GM23248 (cell line): ENCODE measurements at regions not wholly inside any gene's neighbourhood (a gene's known extent, or its start where the extent isn't known, plus 50 kb on each side); places are given as distances from the start of the nearest gene placed in this dataset.

ENCODE experiments used
- DNase-seq: peaks from one replicate; pipeline ENCODE4 v3.0.0-alpha.2; 2015
- H2AFZ ChIP-seq: fragments of 200-600 bp; sonication (generic); 2 replicates; pipeline ENCODE4 v1.6.1; 2016; ENCODE audit warnings: antibody characterized with exemption
- H3F3A ChIP-seq: fragments of 200-600 bp; sonication (generic); 2 replicates; pipeline ENCODE4 v1.6.1; 2016; ENCODE audit warnings: mild to moderate bottlenecking, antibody characterized with exemption, mixed run types; ENCODE audit not compliant: insufficient read depth
- H3K27ac ChIP-seq: fragments of 200-600 bp; sonication (generic); 2 replicates; pipeline ENCODE4 v1.5.1; 2016; ENCODE audit warnings: mild to moderate bottlenecking
- H3K27me3 ChIP-seq: fragments of 200-600 bp; sonication (generic); replicated peaks from 2 replicates; pipeline ENCODE4 v1.6.1; 2016; ENCODE audit warnings: mild to moderate bottlenecking; ENCODE audit not compliant: insufficient read depth
- H3K36me3 ChIP-seq: fragments of 200-600 bp; sonication (generic); 2 replicates; pipeline ENCODE4 v1.6.1; 2016; ENCODE audit warnings: low read depth, mild to moderate bottlenecking
- H3K4me1 ChIP-seq: fragments of 200-600 bp; sonication (generic); 2 replicates; pipeline ENCODE4 v1.6.1; 2016; ENCODE audit warnings: mild to moderate bottlenecking; ENCODE audit not compliant: insufficient read depth
- H3K4me2 ChIP-seq: fragments of 200-600 bp; sonication (generic); one replicate; pipeline ENCODE4 v1.6.1; 2016; ENCODE audit warnings: mild to moderate bottlenecking; ENCODE audit not compliant: unreplicated experiment
- H3K4me3 ChIP-seq: fragments of 200-600 bp; sonication (generic); 2 replicates; pipeline ENCODE4 v1.5.1; 2016; ENCODE audit warnings: mild to moderate bottlenecking
- H3K79me2 ChIP-seq: fragments of 200-600 bp; sonication (generic); 2 replicates; pipeline ENCODE4 v1.6.1; 2016; ENCODE audit warnings: mild to moderate bottlenecking; ENCODE audit not compliant: insufficient read depth
- H3K9ac ChIP-seq: fragments of 200-600 bp; sonication (generic); 2 replicates; pipeline ENCODE4 v1.6.1; 2016; ENCODE audit warnings: mild to moderate bottlenecking
- H3K9me2 ChIP-seq: fragments of 200-600 bp; sonication (generic); 2 replicates; pipeline ENCODE4 v1.6.1; 2016; ENCODE audit warnings: mixed run types, mild to moderate bottlenecking, moderate library complexity; ENCODE audit not compliant: insufficient read depth
- H3K9me3 ChIP-seq: fragments of 200-600 bp; sonication (generic); one replicate; pipeline ENCODE4 v1.6.1; 2017; ENCODE audit warnings: low read depth
- H4K20me1 ChIP-seq: fragments of 200-600 bp; sonication (generic); 2 replicates; pipeline ENCODE4 v1.6.0; 2016; ENCODE audit not compliant: insufficient read depth
- EZH2 ChIP-seq: fragments of 200-600 bp; sonication (generic); IDR thresholded peaks from 2 replicates; pipeline ENCODE4 v1.6.1; 2018; ENCODE audit warnings: antibody characterized with exemption, mild to moderate bottlenecking; ENCODE audit not compliant: insufficient read depth, poor library complexity, severe bottlenecking
- EZH2phosphoT487 ChIP-seq: fragments of 200-600 bp; sonication (generic); IDR thresholded peaks from 2 replicates; pipeline ENCODE4 v1.6.1; 2018; ENCODE audit warnings: antibody characterized with exemption, moderate library complexity, mild to moderate bottlenecking, low read depth; ENCODE audit not compliant: insufficient read depth
- WGBS, 2 experiments: methylation state at CpG; one replicate each; pipeline ENCODE4 v1.1.6; 2015 to 2017; ENCODE audit warnings: low lambda C conversion rate in 2 of 2, low coverage in 1 of 2; ENCODE audit errors: missing lambda C conversion rate in 2 of 2; 5-methylcytosine and 5-hydroxymethylcytosine counted together
- in situ Hi-C: fragments of 300-500 bp; cut with MboI; formaldehyde crosslinking; loops from 2 replicates; pipeline ENCODE4 v1.15.0; 2020

- Histone ChIP-seq H3K27me3 (peaks cover 27% of the 10 kb centered on the region), H3K4me2 (no peak overlapping the region), H3F3A (no peaks in the 10 kb centered on the region), H4K20me1 (no peaks in the 10 kb centered on the region), H3K79me2 (no peaks in the 10 kb centered on the region), H2AFZ (no peak overlapping the region), H3K9me2 (no peaks in the 10 kb centered on the region), H3K9ac (no peak overlapping the region), H3K4me1 (no peaks in the 10 kb centered on the region), H3K9me3 (no peaks in the 10 kb centered on the region), H3K27ac (no peak overlapping the region), H3K4me3 (no peak overlapping the region), H3K36me3 (no peaks in the 10 kb centered on the region)
- WGBS, 2 experiments, result 30 to 34% methylated on average over 4 of the region's 4 CpGs
- DNase-seq, result no peak
- TF ChIP-seq EZH2phosphoT487 (no peak), EZH2 (no peak)
- in situ Hi-C loops, result no loop called here
These were observed 538.4 kb downstream of the PTPRC start for GRCh38 chr1:199177241-199177640.

GRCh38 chr1:199178646-199179045, 539.8 kb downstream of the PTPRC start:
- H3K79me2 ChIP-seq, result no peaks in the 10 kb centered on the region
- no peaks in the 10 kb centered on the region for H3K4me1 ChIP-seq
- H4K20me1 ChIP-seq, result no peaks in the 10 kb centered on the region
- no peak overlapping the region for H3K4me2 ChIP-seq
- DNase-seq, result no peak
- H3K27me3 ChIP-seq, result peaks cover 27% of the 10 kb centered on the region
- WGBS, 2 experiments, result 40 to 56% methylated on average over 2 of the region's 2 CpGs
- no peaks in the 10 kb centered on the region for H3F3A ChIP-seq
- in situ Hi-C loops, result no loop called here
- H3K4me3 ChIP-seq, result no peak overlapping the region
- H3K27ac ChIP-seq, result no peak overlapping the region
- no peaks in the 10 kb centered on the region for H3K9me2 ChIP-seq
- no peak overlapping the region for H3K9ac ChIP-seq
- H3K9me3 ChIP-seq, result no peaks in the 10 kb centered on the region
- TF ChIP-seq EZH2, result no peak
- TF ChIP-seq EZH2phosphoT487, result no peak
- no peak overlapping the region for H2AFZ ChIP-seq
- H3K36me3 ChIP-seq, result no peaks in the 10 kb centered on the region

- no peaks in the 10 kb centered on the region for H4K20me1 ChIP-seq
- H3F3A ChIP-seq, result no peaks in the 10 kb centered on the region
- H3K9ac ChIP-seq, result no peak overlapping the region
- no peaks in the 10 kb centered on the region for H3K9me2 ChIP-seq
- no peak overlapping the region for H3K4me2 ChIP-seq
- no peaks in the 10 kb centered on the region for H3K36me3 ChIP-seq
- H3K27ac ChIP-seq, result no peak overlapping the region
- H3K27me3 ChIP-seq, result peaks cover 11% of the 10 kb centered on the region; the same call in 1 of the 2 replicates
- no peaks in the 10 kb centered on the region for H3K79me2 ChIP-seq
- 13 to 21% methylated on average over 2 of the region's 2 CpGs for WGBS, 2 experiments
- DNase-seq, result no peak
- no peak overlapping the region for H2AFZ ChIP-seq
- TF ChIP-seq EZH2phosphoT487 (no peak), EZH2 (no peak)
- H3K9me3 ChIP-seq, result no peaks in the 10 kb centered on the region
- in situ Hi-C loops, result no loop called here
- H3K4me3 ChIP-seq, result no peak overlapping the region
- no peaks in the 10 kb centered on the region for H3K4me1 ChIP-seq
These were observed 543.5 kb downstream of the PTPRC start for GRCh38 chr1:199182186-199182843.

DNA sequence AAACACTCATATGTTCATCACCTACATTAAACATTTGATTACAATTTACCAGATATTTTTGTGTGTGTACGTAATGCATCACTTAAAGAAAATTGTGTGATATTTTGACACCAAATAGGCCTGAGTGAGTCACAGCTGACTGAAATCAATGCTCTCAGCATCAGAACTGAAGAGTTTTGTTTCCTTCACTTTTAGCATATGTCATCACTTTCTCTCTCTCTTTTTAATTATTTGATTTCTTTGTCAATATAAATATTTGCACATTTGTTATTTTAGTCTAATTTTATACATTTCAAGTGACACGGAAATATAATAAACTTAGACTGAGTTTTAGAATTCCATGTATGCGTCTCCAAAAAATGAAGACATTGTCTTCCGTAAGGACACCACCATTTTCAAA, 545.3 kb downstream of the PTPRC start:
- H2AFZ ChIP-seq, result no peak overlapping the region
- H3K4me2 ChIP-seq, result no peak overlapping the region
- TF ChIP-seq EZH2phosphoT487 (no peak), EZH2 (no peak)
- no peaks in the 10 kb centered on the region for H3K9me3 ChIP-seq
- H3K79me2 ChIP-seq, result no peaks in the 10 kb centered on the region
- H4K20me1 ChIP-seq, result no peaks in the 10 kb centered on the region
- no peak for DNase-seq
- WGBS, 2 experiments, result 73 to 76% methylated on average over 4 of the region's 4 CpGs
- H3K36me3 ChIP-seq, result no peaks in the 10 kb centered on the region
- no peak overlapping the region for H3K9ac ChIP-seq
- H3F3A ChIP-seq, result no peaks in the 10 kb centered on the region
- no peaks in the 10 kb centered on the region for H3K9me2 ChIP-seq
- no peak overlapping the region for H3K4me3 ChIP-seq
- in situ Hi-C loops, result no loop called here
- H3K27me3 ChIP-seq, result no peaks in the 10 kb centered on the region; the same call in 1 of the 2 replicates
- H3K4me1 ChIP-seq, result no peaks in the 10 kb centered on the region
- H3K27ac ChIP-seq, result no peak overlapping the region
